A549 (cell line): ENCODE measurements at regions not wholly inside any gene's neighbourhood (a gene's known extent, or its start where the extent isn't known, plus 50 kb on each side); places are given as distances from the start of the nearest gene placed in this dataset.

ENCODE experiments used
- ATAC-seq, 2 experiments: fragments of 200-7000 bp in 1 of 2; fragments of >200 bp in 1 of 2; cut with Nextera tagmentation in 1 of 2; cut with Tn5 transposase in 1 of 2; 3 replicates each; pipeline versions ENCODE4 v1.8.0 to v1.9.1; 2018 to 2020; ENCODE audit warnings: mild to moderate bottlenecking in 1 of 2, moderate library complexity in 1 of 2
- CTCF ChIA-PET: fragments of 300-600 bp; sonication (Branson Sonifier 250); formaldehyde crosslinking; extraction: SDS; loops from one replicate; lab custom pipeline; 2021; ENCODE audit warnings: antibody characterized with exemption, inconsistent platforms; lab: Yijun Ruan, JAX
- POLR2A ChIA-PET: fragments of 350-600 bp; formaldehyde crosslinking; extraction: SDS; loops from one replicate; lab custom pipeline; 2021; ENCODE audit warnings: antibody characterized with exemption, inconsistent platforms; lab: Yijun Ruan, JAX
- DNase-seq, 2 experiments: peaks; one replicate each; pipeline versions ENCODE4 v3.0.0 to v3.0.0-alpha.2; 2011 to 2016; ENCODE audit warnings: low read depth in 1 of 2, low spot score in 1 of 2
- FAIRE-seq: peaks from 2 replicates; lab custom pipeline; 2011; peaks lifted over from hg19 to GRCh38; lab: Jason Lieb, UNC
- H3K27ac ChIP-seq, 2 experiments: fragments of >200 bp; sonication (Bioruptor Twin); formaldehyde crosslinking; 3 replicates each; pipeline ENCODE4 v1.5.1; 2016 to 2017
- H3K4me1 ChIP-seq: fragments of >200 bp; sonication (Bioruptor Twin); formaldehyde crosslinking; 3 replicates; pipeline ENCODE4 v1.6.1; 2016
- H3K4me2 ChIP-seq: fragments of >200 bp; sonication (Bioruptor Twin); formaldehyde crosslinking; 3 replicates; pipeline ENCODE4 v1.6.1; 2016
- H3K4me3 ChIP-seq: fragments of >200 bp; sonication (Bioruptor Twin); formaldehyde crosslinking; 3 replicates; pipeline ENCODE4 v1.5.1; 2016
- H3K9me3 ChIP-seq: fragments of >200 bp; sonication (Bioruptor Twin); formaldehyde crosslinking; 3 replicates; pipeline ENCODE4 v1.6.1; 2016
- BCL3 ChIP-seq: fragments of >200 bp; sonication (Bioruptor Twin); formaldehyde crosslinking; IDR thresholded peaks from 3 replicates; pipeline ENCODE4 v1.6.1; 2016
- CEBPB ChIP-seq, 2 experiments: fragments of >200 bp in 1 of 2; sonication (Bioruptor Twin) in 1 of 2; formaldehyde crosslinking in 1 of 2; IDR thresholded peaks; 2 replicates each; pipeline ENCODE4 v1.6.1; 2012 to 2016
- CTCF ChIP-seq: fragments of >200 bp; sonication (Bioruptor Twin); formaldehyde crosslinking; IDR thresholded peaks from 3 replicates; pipeline ENCODE4 v1.5.1; 2016
- ESRRA ChIP-seq: fragments of 150-350 bp; IDR thresholded peaks from 2 replicates; pipeline ENCODE4 v1.6.1; 2014; ENCODE audit warnings: mild to moderate bottlenecking, low read length, borderline replicate concordance
- HDAC2 ChIP-seq: fragments of 200-600 bp; sonication (generic); IDR thresholded peaks from 2 replicates; pipeline ENCODE4 v1.6.1; 2016
- HES2 ChIP-seq: fragments of >200 bp; sonication (Bioruptor Twin); formaldehyde crosslinking; IDR thresholded peaks from 2 replicates; pipeline ENCODE4 v1.6.1; 2016
- HOXB13 ChIP-seq: fragments of 250-450 bp; sonication (Bioruptor Pico); IDR thresholded peaks from 2 replicates; pipeline ENCODE4 v1.5.0; 2020; ENCODE audit warnings: low read depth, mild to moderate bottlenecking, moderate library complexity
- JUNB ChIP-seq: fragments of >200 bp; sonication (Bioruptor Twin); formaldehyde crosslinking; IDR thresholded peaks from 2 replicates; pipeline ENCODE4 v1.6.1; 2016
- KDM1A ChIP-seq: fragments of 200-600 bp; sonication (generic); IDR thresholded peaks from 2 replicates; pipeline ENCODE4 v1.6.1; 2016; ENCODE audit warnings: low read depth, mild to moderate bottlenecking
- MAFK ChIP-seq: fragments of 450-650 bp; IDR thresholded peaks from 2 replicates; pipeline ENCODE4 v1.6.1; 2014; ENCODE audit not compliant: partially characterized antibody
- MAX ChIP-seq: IDR thresholded peaks from 2 replicates; pipeline ENCODE4 v1.6.1; 2012
- NFE2L2 ChIP-seq: fragments of 150-350 bp; conservative IDR thresholded peaks from 2 replicates; pipeline ENCODE4 v1.6.1; 2014; ENCODE audit warnings: low read length
- NPAS2 ChIP-seq: fragments of 250-450 bp; sonication (Bioruptor Pico); IDR thresholded peaks from 2 replicates; pipeline ENCODE4 v1.8.0; 2022; ENCODE audit warnings: mild to moderate bottlenecking, moderate library complexity, borderline replicate concordance
- PBX3 ChIP-seq: IDR thresholded peaks from 2 replicates; pipeline ENCODE4 v1.6.1; 2012
- POLR2AphosphoS2 ChIP-seq: conservative IDR thresholded peaks from 2 replicates; pipeline ENCODE4 v1.6.1; 2012; ENCODE audit warnings: low read length, improper control_type of control experiment, inconsistent platforms
- RAD21 ChIP-seq, 2 experiments: fragments of >200 bp in 1 of 2; sonication (Bioruptor Twin) in 1 of 2; formaldehyde crosslinking in 1 of 2; IDR thresholded peaks in 1 of 2; conservative IDR thresholded peaks in 1 of 2; 2 replicates in 1 of 2; 3 replicates in 1 of 2; pipeline ENCODE4 v1.6.1; 2012 to 2018; ENCODE audit warnings: inconsistent platforms in 1 of 2
- RARB ChIP-seq: fragments of 250-450 bp; sonication (Bioruptor Pico); IDR thresholded peaks from 2 replicates; pipeline ENCODE4 v1.8.0; 2021; ENCODE audit warnings: mild to moderate bottlenecking, moderate library complexity
- RCOR1 ChIP-seq: fragments of 150-350 bp; IDR thresholded peaks from 2 replicates; pipeline ENCODE4 v1.6.1; 2014; ENCODE audit warnings: antibody characterized with exemption, low read length, low read depth
- RNF2 ChIP-seq: fragments of 200-600 bp; sonication (generic); IDR thresholded peaks from 2 replicates; pipeline ENCODE4 v1.6.1; 2016; ENCODE audit warnings: low read depth, mild to moderate bottlenecking, antibody characterized with exemption, moderate library complexity, borderline replicate concordance
- SREBF2 ChIP-seq: fragments of 450-650 bp; IDR thresholded peaks from 2 replicates; pipeline ENCODE4 v1.6.1; 2014; ENCODE audit warnings: mild to moderate bottlenecking, moderate library complexity
- USF2 ChIP-seq: fragments of 450-650 bp; IDR thresholded peaks from 2 replicates; pipeline ENCODE4 v1.6.1; 2014; ENCODE audit warnings: antibody characterized with exemption
- WGBS: methylation state at CpG from one replicate; pipeline ENCODE4 v1.1.6; 2017; ENCODE audit errors: missing lambda C conversion rate; 5-methylcytosine and 5-hydroxymethylcytosine counted together

- 93% methylated on average over 1 of the region's 1 CpG for WGBS
- no peak for FAIRE-seq
- Histone ChIP-seq H3K4me1 (peaks cover 25% of the 10 kb centered on the region), H3K4me3 (no peak overlapping the region), H3K27ac (no peak overlapping the region), H3K4me2 (no peak overlapping the region)
- CTCF ChIA-PET = no interaction called here
- no peak for DNase-seq
- ATAC-seq = no peak
- TF ChIP-seq HES2 = no peak
- no peak for TF ChIP-seq ESRRA
- no peak for TF ChIP-seq RCOR1
- no peak for TF ChIP-seq CEBPB (IDR thresholded peaks at IDR 0.05)
- TF ChIP-seq POLR2AphosphoS2 = no peak
- no peak for TF ChIP-seq USF2
- no peak for TF ChIP-seq HOXB13 (CRISPR knock-in tag)
- no peak for TF ChIP-seq CTCF
- no peak for TF ChIP-seq RAD21 (conservative IDR thresholded peaks at IDR 0.05 in 1 of 2, IDR thresholded peaks at IDR 0.05 in 1 of 2)
- no peak for TF ChIP-seq MAFK
- no peak for TF ChIP-seq RARB (CRISPR knock-in tag)
- no peak for TF ChIP-seq HDAC2
- no peak for TF ChIP-seq NPAS2 (CRISPR knock-in tag)
- TF ChIP-seq NFE2L2 = no peak
- TF ChIP-seq SREBF2 = no peak
- no peak for TF ChIP-seq JUNB
- no peak for TF ChIP-seq BCL3
- no peak for TF ChIP-seq PBX3
- no peak for TF ChIP-seq MAX
- TF ChIP-seq, all 56 proteins: peak for 0
- POLR2A ChIA-PET = no interaction called here
- no peaks in the 10 kb centered on the region for H3K9me3 ChIP-seq
These were observed 157.2 kb downstream of the SIM1 start for GRCh38 chr6:100307561-100307960.

- CTCF ChIA-PET = interaction anchor here (2.3 kb wide), 1 partner anchor 129 kb away, joined by 5 read pairs; no protein-coding TSS in a partner anchor
- no peak overlapping the region for H3K4me3 ChIP-seq
- TF ChIP-seq RAD21 (conservative IDR thresholded peaks at IDR 0.05 in 1 of 2, IDR thresholded peaks at IDR 0.05 in 1 of 2) (no peak), RNF2 (no peak), HES2 (no peak), RARB (CRISPR knock-in tag) (no peak), KDM1A (no peak), MAFK (no peak), MAX (no peak)
- H3K9me3 ChIP-seq = no peaks in the 10 kb centered on the region
- H3K4me1 ChIP-seq = peaks cover 31% of the 10 kb centered on the region
- ATAC-seq (no peak), FAIRE-seq (no peak), DNase-seq (no peak)
- H3K4me2 ChIP-seq = no peak overlapping the region
- POLR2A ChIA-PET = no interaction called here
- H3K27ac ChIP-seq = peak overlapping the region in 1 of 2 experiments; percentile 8; a peak in 2 of 6 replicates
- 81% methylated on average over 2 of the region's 2 CpGs for WGBS
These were observed 159.4 kb downstream of the SIM1 start for GRCh38 chr6:100305209-100305869.
